MG63 (cell line): ENCODE measurements at regions not wholly inside any gene's neighbourhood (a gene's known extent, or its start where the extent isn't known, plus 50 kb on each side); places are given as distances from the start of the nearest gene placed in this dataset.
"Not testable (repeated sequence)": the region's sequence is repeated elsewhere in the genome, so short reads cannot be mapped to it uniquely, and the experiment has no call there.

Experiments
- DNase-seq: peaks from one replicate; pipeline ENCODE4 v3.0.0-alpha.2; 2020
- H3K27me3 ChIP-seq: fragments of 250-450 bp; sonication (Bioruptor Pico); 2 replicates; pipeline ENCODE4 v1.5.1; 2020; ENCODE audit warnings: mild to moderate bottlenecking, moderate library complexity
- H3K36me3 ChIP-seq: fragments of 250-450 bp; sonication (Bioruptor Pico); 2 replicates; pipeline ENCODE4 v1.5.1; 2020; ENCODE audit warnings: mild to moderate bottlenecking, moderate library complexity
- H3K4me3 ChIP-seq: fragments of 250-450 bp; sonication (Bioruptor Pico); 2 replicates; pipeline ENCODE4 v1.5.1; 2020; ENCODE audit warnings: mild to moderate bottlenecking, moderate library complexity
- H3K9me3 ChIP-seq: fragments of 250-450 bp; sonication (Bioruptor Pico); 2 replicates; pipeline ENCODE4 v1.5.1; 2020; ENCODE audit warnings: mild to moderate bottlenecking, moderate library complexity

- DNase-seq = no peak
- H3K4me3 ChIP-seq = no peak overlapping the region
- no peaks in the 10 kb centered on the region for H3K27me3 ChIP-seq
- H3K36me3 ChIP-seq = no peaks in the 10 kb centered on the region
- H3K9me3 ChIP-seq = no peaks in the 10 kb centered on the region
These were observed 1505.3 kb upstream of the WWC1 start for GRCh38 chr5:166786178-166786577.

GRCh38 chr5:166786889-166787288 is 1504.6 kb upstream of the WWC1 start:
- Histone ChIP-seq H3K4me3 (no peak overlapping the region), H3K27me3 (no peaks in the 10 kb centered on the region), H3K9me3 (no peaks in the 10 kb centered on the region), H3K36me3 (no peaks in the 10 kb centered on the region)
- no peak for DNase-seq

DNA sequence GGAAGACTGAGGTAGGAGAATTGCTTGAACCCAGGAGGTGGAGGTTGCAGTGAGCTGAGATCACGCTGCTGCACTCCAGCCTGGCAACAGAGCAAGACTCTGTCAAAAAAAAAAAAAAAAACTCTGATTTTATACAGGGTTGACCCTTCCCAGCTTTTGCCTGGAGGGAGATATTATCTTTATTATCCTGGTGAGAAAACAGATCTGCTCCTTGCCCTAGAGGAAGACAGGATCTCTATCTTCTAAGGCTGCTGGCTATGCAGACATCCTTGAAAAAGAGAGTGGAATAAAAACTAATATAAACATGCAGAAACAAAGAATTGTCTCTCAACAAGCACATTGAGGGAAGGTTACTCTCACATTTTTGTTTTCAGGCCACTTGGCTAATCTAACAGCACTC is 1503.4 kb upstream of the WWC1 start:
- Histone ChIP-seq H3K36me3 (no peaks in the 10 kb centered on the region), H3K27me3 (no peaks in the 10 kb centered on the region), H3K9me3 (no peaks in the 10 kb centered on the region), H3K4me3 (no peak overlapping the region)
- no peak for DNase-seq

GRCh38 chr5:166795756-166796155 is 1495.7 kb upstream of the WWC1 start:
- no peaks in the 10 kb centered on the region; the same call in none of the 2 replicates for H3K27me3 ChIP-seq
- H3K36me3 ChIP-seq = no peaks in the 10 kb centered on the region
- H3K4me3 ChIP-seq = no peak overlapping the region
- no peaks in the 10 kb centered on the region; the same call in 1 of the 2 replicates for H3K9me3 ChIP-seq
- DNase-seq = no peak

- Histone ChIP-seq H3K36me3 (no peaks in the 10 kb centered on the region), H3K9me3 (no peaks in the 10 kb centered on the region; the same call in 1 of the 2 replicates), H3K27me3 (no peaks in the 10 kb centered on the region), H3K4me3 (no peak overlapping the region)
- DNase-seq = no peak
These were observed 1488.4 kb upstream of the WWC1 start for GRCh38 chr5:166803058-166803457.

GRCh38 chr5:166804223-166804622 is 1487.2 kb upstream of the WWC1 start:
- not testable (repeated sequence) for H3K27me3 ChIP-seq, H3K4me3 ChIP-seq, H3K9me3 ChIP-seq, DNase-seq, H3K36me3 ChIP-seq

DNA sequence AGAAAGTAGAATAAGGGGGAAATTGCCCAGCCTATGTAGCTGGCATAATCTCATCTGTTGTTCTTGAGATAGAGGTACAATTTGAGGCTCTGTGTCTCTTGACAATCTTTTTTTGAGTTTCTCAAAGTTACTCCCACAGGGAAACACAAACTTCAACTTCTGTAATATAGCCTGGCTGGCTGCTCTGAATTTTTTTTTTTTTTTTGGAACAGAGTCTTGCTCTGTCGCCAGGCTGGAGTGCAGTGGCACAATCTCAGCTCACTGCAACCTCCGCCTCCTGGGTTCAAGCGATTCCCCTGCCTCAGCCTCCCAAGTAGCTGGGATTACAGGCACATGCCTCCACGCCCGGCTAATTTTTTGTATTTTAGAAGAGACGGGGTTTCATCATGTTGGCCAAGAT is 1486.8 kb upstream of the WWC1 start:
- H3K4me3 ChIP-seq, H3K9me3 ChIP-seq, H3K36me3 ChIP-seq, DNase-seq, H3K27me3 ChIP-seq: not testable (repeated sequence)

- not testable (repeated sequence) for H3K27me3 ChIP-seq, DNase-seq, H3K9me3 ChIP-seq, H3K4me3 ChIP-seq, H3K36me3 ChIP-seq
These were observed 1481.3 kb upstream of the WWC1 start for GRCh38 chr5:166810093-166810658.

GRCh38 chr5:166810721-166811120 is 1480.7 kb upstream of the WWC1 start:
- no peaks in the 10 kb centered on the region for H3K27me3 ChIP-seq
- no peaks in the 10 kb centered on the region for H3K9me3 ChIP-seq
- no peak for DNase-seq

DNA sequence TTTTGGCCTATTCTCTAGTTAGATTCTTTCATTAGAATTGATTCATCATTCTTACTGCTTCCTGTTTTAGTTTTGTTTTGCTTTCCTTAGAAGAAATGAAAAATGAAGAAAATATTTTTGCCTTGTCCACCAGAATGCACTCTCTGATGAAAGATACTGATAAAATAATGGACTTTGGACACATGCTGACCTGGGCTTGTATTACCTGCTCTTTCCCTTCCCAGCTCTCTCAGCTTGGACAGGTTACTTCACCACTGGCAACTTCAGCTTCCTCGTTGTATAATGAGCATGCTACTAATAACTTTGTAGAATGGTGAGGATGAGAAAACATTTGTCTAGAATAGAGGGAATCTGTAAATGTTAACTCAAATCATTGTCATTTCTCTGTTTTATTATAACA is 1468.1 kb upstream of the WWC1 start:
- Histone ChIP-seq H3K27me3 (no peaks in the 10 kb centered on the region), H3K9me3 (no peaks in the 10 kb centered on the region), H3K4me3 (no peak overlapping the region), H3K36me3 (no peaks in the 10 kb centered on the region)
- no peak for DNase-seq

More at GRCh38 chr5:166810721-166811120, 1480.7 kb upstream of the WWC1 start:
- Histone ChIP-seq H3K4me3 (no peak overlapping the region), H3K36me3 (no peaks in the 10 kb centered on the region)

DNA sequence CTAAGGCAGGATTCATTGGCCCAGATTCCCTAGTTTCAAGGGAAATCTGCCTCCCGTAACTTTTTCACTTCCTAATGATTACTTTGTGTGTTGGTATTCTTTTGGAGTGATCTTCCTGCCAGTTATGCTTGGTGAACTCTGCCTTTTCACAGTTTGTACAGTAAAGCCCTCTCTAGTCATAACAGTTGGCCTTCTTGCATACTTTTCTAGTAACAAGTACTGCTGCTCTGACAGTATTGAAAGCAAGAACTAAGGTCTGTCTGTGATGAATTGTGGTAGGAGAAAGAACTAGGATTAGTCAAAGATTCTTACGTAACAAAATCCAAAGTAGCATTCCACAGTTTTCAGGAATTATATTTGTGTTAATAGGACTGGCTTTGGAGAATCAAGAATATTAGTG is 1457.2 kb upstream of the WWC1 start:
- no peak for DNase-seq
- H3K4me3 ChIP-seq = no peak overlapping the region
- no peaks in the 10 kb centered on the region for H3K9me3 ChIP-seq
- no peaks in the 10 kb centered on the region for H3K27me3 ChIP-seq
- H3K36me3 ChIP-seq = no peaks in the 10 kb centered on the region

DNA sequence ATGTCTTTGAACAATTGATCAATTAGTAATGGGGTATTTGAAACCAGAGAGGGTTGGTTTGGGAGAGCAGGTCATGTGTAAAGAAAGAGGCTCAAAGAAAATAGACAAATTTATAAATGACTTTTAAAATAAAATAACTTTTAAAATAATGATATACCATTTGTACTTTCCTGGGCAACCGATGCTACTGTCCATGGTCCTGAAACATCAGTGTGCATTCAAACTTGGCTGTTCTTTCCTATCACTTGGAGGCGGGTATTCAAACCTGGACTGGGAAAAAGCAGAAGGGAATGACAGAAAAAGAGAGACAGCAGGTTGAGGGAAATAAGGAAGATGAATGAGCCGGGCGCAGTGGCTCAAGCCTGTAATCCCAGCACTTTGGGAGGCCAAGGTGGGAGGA is 1446.4 kb upstream of the WWC1 start:
- DNase-seq = peak; percentile 3
- no peak overlapping the region for H3K4me3 ChIP-seq
- H3K27me3 ChIP-seq = no peaks in the 10 kb centered on the region
- H3K9me3 ChIP-seq = no peaks in the 10 kb centered on the region
- H3K36me3 ChIP-seq = no peaks in the 10 kb centered on the region

- Histone ChIP-seq H3K9me3 (no peaks in the 10 kb centered on the region), H3K27me3 (no peaks in the 10 kb centered on the region)
- DNase-seq = no peak
These were observed 1434.7 kb upstream of the WWC1 start for GRCh38 chr5:166856791-166857190.

DNA sequence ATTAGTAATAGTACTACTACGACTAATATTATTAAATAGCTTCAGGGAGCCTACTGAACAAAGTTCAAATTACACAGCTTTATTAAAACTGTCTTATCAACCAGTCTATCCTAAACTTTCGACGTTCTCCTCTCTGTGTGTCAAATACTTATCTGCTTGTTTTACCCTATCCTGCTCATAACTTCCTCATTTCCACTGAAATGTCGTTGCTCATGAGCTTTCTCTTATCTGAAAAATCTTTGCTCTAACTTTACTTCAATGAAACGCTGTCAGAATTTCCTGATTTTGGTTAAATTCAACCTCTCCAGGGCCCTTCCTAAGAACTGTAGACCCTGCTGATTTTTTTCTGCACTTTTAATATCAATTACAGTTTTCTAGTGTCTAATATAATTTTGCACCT is 1431.0 kb upstream of the WWC1 start:
- Histone ChIP-seq H3K27me3 (0 out of 2 replicates have a peak, but pooled peaks cover 2% of the 10 kb centered on the region), H3K36me3 (no peaks in the 10 kb centered on the region), H3K9me3 (no peaks in the 10 kb centered on the region), H3K4me3 (no peak overlapping the region)
- DNase-seq = no peak

More at GRCh38 chr5:166856791-166857190, 1434.7 kb upstream of the WWC1 start:
- Histone ChIP-seq H3K4me3 (no peak overlapping the region), H3K36me3 (no peaks in the 10 kb centered on the region)

GRCh38 chr5:166862581-166862980 is 1428.9 kb upstream of the WWC1 start:
- no peaks in the 10 kb centered on the region for H3K9me3 ChIP-seq
- H3K36me3 ChIP-seq = no peaks in the 10 kb centered on the region

DNA sequence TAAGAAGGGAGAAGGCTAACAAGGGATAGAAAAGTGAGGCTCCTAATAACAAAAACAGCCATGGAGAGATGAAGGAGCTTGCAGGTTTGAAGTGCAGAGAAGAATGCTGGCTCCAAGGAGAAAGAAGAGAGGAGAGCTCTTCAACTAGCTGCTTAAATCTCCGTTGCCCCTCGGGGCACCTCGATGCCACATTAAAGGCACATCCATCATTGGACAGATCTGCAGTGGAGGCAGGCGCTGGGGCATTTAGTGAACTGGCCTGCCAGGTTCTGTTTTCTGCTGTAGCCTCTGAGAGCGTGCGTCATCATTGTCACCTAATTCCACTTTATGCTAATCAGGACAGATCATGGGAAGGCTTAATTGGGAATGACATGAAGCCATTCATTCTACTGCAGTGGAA is 1426.2 kb upstream of the WWC1 start:
- DNase-seq = no peak
- no peaks in the 10 kb centered on the region for H3K36me3 ChIP-seq
- no peaks in the 10 kb centered on the region for H3K9me3 ChIP-seq
- H3K27me3 ChIP-seq = 0 out of 2 replicates have a peak, but pooled peaks cover 2% of the 10 kb centered on the region
- no peak overlapping the region for H3K4me3 ChIP-seq

More at GRCh38 chr5:166862581-166862980, 1428.9 kb upstream of the WWC1 start:
- H3K27me3 ChIP-seq = 0 out of 2 replicates have a peak, but pooled peaks cover 2% of the 10 kb centered on the region
- no peak overlapping the region for H3K4me3 ChIP-seq
- DNase-seq = no peak

DNA sequence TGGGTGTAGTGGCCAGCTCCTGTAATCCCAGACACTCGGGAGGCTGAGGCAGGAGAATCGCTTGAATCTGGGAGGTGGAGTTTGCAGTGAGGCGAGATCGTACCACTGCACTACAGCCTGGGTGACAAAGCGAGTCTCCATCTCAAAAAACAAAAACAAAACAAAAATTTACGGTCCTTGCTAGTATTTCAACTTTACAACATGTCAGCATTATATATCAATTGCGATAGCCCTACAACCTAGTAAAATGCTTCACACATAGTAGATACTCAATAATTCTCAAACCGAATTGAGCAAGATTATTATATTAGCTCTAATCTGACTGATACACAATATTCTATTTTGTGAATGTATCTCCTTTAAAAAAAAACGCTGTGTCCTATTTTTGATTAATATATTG is 1411.0 kb upstream of the WWC1 start:
- H3K27me3 ChIP-seq = no peaks in the 10 kb centered on the region
- no peaks in the 10 kb centered on the region for H3K9me3 ChIP-seq
- no peak for DNase-seq
- H3K36me3 ChIP-seq = no peaks in the 10 kb centered on the region
- no peak overlapping the region for H3K4me3 ChIP-seq

- Histone ChIP-seq H3K4me3 (no peak overlapping the region), H3K27me3 (no peaks in the 10 kb centered on the region), H3K36me3 (no peaks in the 10 kb centered on the region), H3K9me3 (no peaks in the 10 kb centered on the region)
- DNase-seq = no peak
These were observed 1409.6 kb upstream of the WWC1 start for GRCh38 chr5:166881802-166882201.

DNA sequence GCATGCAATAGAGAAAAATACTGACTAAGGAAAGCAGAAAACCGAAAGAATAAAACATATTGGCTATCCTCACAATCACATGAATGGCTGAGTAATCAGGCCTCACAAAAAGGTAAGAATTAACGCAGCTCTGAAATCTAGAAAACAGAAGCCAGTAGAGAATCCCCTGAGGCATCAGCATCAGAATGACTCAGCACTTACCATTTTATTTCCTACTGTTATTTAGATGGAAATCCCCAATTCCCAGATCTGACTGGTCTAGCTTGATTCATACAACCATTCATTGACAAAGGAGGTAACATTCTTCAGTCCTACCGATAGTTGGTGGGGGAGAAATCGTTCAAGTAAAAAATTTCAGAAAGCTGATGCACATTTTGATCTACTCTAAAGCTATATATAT is 1408.4 kb upstream of the WWC1 start:
- Histone ChIP-seq H3K9me3 (no peaks in the 10 kb centered on the region), H3K27me3 (no peaks in the 10 kb centered on the region), H3K4me3 (no peak overlapping the region), H3K36me3 (no peaks in the 10 kb centered on the region)
- DNase-seq = no peak
